ENCODE measurements at regions not wholly inside any gene's neighbourhood (a gene's known extent, or its start where the extent isn't known, plus 50 kb on each side); places are given as distances from the start of the nearest gene placed in this dataset.

DNA sequence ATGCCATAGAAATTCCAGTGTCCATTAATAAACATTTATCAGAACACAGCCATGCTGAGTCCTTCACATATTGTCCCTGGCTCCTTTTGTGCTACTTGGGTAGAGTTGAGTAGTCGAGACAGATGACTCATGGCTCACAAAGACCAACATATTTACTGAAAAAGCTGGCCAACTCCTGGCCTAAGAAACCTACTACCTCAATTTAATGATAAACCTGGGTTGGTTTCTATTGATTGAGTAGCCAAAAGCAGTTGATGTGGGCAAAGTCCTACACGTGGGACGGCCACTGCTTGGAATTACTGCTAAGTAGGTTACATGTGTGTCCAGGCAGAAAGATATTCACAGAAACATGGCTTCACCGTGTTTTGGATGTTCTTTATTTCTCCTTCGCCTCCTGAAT is 402.2 kb downstream of the NR2F2 start:
- no peak for DNase-seq (ENCODE audit: low read depth in 2 of 2, low spot score in 1 of 2)

DNA sequence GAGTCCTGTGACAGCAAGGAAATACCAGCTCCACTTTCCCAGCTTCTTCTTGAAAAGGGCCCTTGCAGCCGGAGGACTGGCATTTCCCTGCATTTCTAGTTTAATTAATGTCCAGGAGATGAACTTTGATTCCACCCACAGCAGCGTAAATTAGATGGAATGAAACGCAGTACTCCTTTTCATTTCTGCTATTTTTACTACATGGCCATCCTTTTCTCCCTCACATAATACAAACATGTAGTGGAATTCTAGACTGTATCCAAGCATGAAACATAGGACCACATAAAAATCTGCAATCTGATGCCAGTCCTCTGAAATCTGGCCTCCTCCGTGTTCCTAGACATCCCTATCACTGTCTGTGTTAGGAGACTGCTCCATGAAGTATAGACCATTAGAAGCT is 403.2 kb downstream of the NR2F2 start:
- DNase-seq (ENCODE audit: low read depth in 2 of 2, low spot score in 1 of 2) = no peak

- no peak for DNase-seq (ENCODE audit: low read depth in 2 of 2, low spot score in 1 of 2)
Measured at GRCh38 chr15:96735632-96736240, 405.2 kb downstream of the NR2F2 start.

DNA sequence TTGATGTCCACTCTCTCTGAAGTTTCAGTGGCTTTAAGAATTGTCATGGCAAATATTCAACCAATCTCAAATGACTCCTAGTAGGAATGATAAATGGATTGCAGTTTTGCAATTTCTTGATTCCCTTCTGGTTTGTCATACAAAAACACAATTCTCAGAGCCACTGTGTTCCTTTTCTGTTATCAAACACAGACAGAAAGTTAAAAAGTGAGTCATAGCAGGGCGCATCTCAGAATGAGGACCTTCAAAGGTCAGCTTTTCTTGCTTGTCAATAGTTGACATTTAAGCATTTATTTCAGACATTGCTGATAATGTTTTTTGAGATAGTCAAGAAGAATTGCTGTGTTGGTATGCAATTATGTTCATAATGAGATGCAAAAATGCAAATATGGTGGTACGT is 405.9 kb downstream of the NR2F2 start:
- no peak for DNase-seq (ENCODE audit: low read depth in 2 of 2, low spot score in 1 of 2)

- no peak for DNase-seq (ENCODE audit: low read depth in 2 of 2, low spot score in 1 of 2)
Measured at GRCh38 chr15:96737408-96737807, 406.9 kb downstream of the NR2F2 start.

DNA sequence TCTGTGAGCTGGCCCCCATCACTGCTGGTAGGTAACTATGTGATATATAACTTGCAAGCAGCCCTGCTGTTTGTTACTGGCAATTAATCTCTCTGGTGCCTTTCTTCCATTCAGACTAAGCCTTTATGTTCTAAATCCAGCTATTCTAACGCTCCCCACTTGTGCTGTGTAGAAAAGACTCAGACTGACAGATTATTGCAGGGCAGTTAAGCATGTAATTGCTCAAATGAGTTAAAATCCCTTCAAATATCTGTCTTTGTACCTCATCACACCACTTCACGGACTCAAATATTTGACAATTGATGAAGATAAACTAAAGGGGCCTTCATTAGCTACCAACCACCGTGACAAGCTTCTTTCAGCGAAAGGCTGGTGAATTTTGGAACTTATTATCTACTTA is 416.2 kb downstream of the NR2F2 start:
- DNase-seq (ENCODE audit: low read depth in 2 of 2, low spot score in 1 of 2) = no peak

DNA sequence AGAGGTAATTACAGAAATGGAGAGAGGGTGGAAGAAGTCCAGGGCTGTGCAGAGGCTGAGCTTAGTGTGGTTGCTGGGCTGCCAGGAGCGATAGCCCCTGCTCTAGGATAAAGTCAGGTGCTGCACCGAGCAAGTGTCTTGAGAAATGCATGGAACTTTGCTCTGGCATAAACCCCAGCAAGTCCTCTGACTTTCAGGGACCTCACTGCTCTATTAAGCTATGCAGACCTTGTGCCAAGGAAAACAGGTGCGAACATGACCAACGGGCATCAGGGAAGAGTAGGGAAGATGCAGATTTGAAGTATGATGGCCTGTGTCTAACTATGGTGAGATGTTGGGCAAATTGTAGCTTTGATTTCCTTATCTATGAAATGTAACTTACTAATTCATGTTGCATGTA is 416.8 kb downstream of the NR2F2 start:
- DNase-seq (ENCODE audit: low read depth in 2 of 2, low spot score in 1 of 2) = no peak

DNA sequence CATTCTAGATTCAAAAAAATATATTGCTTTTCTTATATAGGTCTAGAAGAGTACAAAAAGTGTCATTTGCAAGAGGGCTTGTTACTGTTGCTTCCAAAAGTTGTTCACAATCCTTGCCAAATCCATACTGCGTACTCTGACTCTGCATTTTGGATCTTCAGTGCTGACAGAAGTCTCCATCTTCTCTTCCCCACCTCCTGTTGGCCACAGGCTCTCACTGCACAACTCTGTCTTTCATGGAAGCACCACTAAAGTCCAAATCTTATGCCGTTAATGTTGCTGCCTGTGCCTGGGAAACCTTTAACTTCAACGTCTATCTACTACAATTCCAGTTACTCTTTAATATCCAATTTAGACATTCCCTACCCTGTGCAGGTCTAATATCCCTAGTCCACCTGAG is 419.9 kb downstream of the NR2F2 start:
- no peak for DNase-seq (ENCODE audit: low read depth in 2 of 2, low spot score in 1 of 2)

- DNase-seq (ENCODE audit: low read depth in 2 of 2, low spot score in 1 of 2) = no peak
Measured at GRCh38 chr15:96756146-96756545, 425.6 kb downstream of the NR2F2 start.

DNA sequence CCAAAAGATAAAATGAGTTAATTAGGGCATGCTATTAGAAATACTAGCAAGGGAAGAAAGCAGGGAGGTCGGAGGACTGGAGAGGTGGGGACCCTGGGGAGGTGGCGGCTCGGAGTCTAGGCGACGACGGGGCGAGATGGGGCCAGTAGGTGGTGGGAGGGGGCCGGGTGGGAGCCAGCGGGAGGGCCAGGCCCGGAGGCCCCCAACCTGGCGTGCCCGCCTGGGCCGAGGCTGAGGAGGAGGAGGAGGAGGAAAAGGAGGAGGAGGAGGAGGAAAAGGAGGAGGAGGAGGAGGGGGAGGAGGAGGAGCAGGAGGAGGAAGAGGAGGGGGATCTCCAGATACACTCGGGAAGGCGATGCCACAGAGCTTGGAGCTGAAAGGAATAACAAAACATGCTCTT is 426.2 kb downstream of the NR2F2 start:
- DNase-seq (ENCODE audit: low read depth in 2 of 2, low spot score in 1 of 2) = no peak

DNA sequence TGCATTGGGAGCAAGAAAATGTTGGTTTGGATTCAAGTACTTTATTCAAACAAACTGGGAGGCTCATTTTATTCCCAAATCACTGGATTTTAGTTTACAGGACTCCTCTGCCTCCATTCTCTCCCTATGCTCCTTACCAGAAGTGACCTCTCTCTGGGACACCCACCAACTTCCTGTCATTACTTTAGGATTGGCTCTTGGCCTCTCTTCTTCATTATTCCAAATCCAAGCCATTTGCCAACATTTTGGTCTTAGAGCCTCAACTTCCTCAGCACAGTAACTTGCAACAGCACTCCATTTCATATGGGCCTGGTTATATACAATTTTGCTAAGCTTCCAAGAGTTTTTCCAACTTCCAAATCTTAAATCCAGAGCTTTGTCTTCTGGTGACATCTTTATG is 432.1 kb downstream of the NR2F2 start:
- DNase-seq (ENCODE audit: low read depth in 2 of 2, low spot score in 1 of 2) = no peak

GRCh38 chr15:96764501-96764900 is 434.0 kb downstream of the NR2F2 start:
- no peak for DNase-seq (ENCODE audit: low read depth in 2 of 2, low spot score in 1 of 2)

GRCh38 chr15:96764946-96765345 is 434.4 kb downstream of the NR2F2 start:
- DNase-seq (ENCODE audit: low read depth in 2 of 2, low spot score in 1 of 2) = no peak

- DNase-seq (ENCODE audit: low read depth in 2 of 2, low spot score in 1 of 2) = no peak
Measured at GRCh38 chr15:96766366-96766765, 435.9 kb downstream of the NR2F2 start.

- DNase-seq (ENCODE audit: low read depth in 2 of 2, low spot score in 1 of 2) = no peak
Measured at GRCh38 chr15:96767703-96768434, 437.4 kb downstream of the NR2F2 start.

DNA sequence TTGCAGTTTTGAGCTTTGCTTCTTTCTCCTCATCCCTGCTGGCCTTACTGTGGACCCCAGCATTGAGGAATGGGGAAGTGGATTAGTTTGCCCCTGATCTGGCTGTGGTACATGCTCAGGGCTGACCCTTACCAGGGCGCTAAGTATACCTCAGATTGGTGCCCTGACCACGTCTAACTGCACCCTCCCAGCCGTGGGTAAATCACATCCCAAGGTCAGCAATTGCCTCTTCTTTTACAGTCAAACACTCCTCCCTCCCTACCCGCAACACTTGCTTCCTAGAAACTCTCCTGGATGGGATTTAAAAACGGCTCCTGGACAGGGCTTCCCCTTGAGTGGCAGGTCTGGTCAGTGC is 437.9 kb downstream of the NR2F2 start:
- DNase-seq (ENCODE audit: low read depth in 2 of 2, low spot score in 1 of 2) = no peak

GRCh38 chr15:96771035-96771434 is 440.5 kb downstream of the NR2F2 start:
- DNase-seq (ENCODE audit: low read depth in 2 of 2, low spot score in 1 of 2) = no peak

DNA sequence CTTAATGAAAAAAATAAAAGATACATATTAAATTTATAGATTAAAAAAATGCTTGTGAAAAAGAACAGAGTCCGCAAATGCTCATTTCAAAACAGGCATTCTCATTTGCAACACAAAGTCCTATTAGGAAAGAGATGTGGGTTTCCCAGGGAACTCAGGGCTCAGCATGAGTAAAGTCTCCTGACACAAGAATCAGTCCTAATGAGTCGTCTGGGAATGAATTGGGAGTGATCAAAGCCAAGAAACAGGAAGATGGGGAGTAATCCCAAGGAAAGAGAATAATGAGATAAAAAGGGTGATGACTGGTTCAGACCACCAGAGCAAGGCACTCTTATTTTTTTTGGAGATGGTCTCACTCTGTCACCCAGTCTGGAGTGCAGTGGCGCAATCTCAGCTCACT is 443.7 kb downstream of the NR2F2 start:
- DNase-seq (ENCODE audit: low read depth in 2 of 2, low spot score in 1 of 2) = no peak

- no peak for DNase-seq (ENCODE audit: low read depth in 2 of 2, low spot score in 1 of 2)
Measured at GRCh38 chr15:96783746-96784145, 453.2 kb downstream of the NR2F2 start.

DNA sequence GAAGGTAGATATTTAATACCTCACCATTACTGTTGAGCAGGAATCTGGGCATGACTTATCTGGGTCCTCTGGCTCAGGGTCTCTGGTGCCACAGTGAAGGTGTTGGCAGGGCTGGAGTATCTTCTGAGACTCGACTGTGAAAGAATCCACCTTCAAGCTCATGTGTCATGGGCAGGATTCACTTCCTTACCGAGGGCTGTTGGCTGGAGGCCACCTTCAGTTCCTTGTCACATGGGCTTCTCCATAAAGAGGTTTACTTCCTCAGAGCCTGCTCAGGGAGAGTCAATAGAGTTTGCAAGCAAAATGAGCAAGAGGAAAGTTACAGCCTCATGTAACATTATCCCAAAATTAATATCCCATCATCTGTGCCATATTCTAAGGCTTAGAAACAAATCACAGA is 459.5 kb downstream of the NR2F2 start:
- DNase-seq (ENCODE audit: low read depth in 2 of 2, low spot score in 1 of 2) = no peak

DNA sequence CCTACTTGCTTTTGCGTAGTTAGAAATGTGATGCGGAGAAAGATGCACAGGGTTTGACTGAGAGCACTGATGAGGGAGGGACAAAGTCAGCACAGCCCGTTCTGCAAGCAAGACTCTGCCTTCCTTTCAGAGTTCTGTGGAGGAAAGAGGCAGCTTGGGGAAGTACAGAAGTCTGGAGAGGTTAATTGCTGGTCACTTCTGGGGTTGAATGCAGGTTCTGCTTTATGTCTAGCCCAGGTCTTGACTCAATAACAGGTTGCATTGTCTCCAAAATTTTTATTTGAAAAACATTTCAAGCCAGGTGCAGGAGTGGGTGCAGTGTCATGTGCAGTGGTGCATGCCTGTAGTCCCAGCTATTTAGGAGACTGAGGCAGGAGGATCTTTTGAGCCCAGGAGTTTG is 461.7 kb downstream of the NR2F2 start:
- DNase-seq (ENCODE audit: low read depth in 2 of 2, low spot score in 1 of 2) = no peak

DNA sequence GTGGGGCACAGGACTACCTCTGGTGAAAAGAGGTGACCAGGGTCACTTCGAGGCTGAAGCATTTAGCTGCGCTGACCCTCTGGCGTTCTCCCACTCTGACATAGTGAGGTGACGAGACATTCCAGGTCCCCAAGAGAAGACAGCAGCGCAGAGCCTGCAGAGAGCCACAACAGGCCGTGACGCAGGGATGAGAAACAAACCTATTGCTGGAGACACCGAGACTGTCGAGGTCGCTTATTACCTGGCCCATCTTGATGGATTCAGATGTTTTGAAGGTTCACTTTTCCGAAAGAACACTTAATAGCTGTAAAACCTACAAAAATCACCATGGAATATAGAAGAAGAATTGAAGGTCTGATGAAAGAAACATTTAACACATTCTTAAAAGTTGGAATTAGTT is 466.3 kb downstream of the NR2F2 start:
- DNase-seq (ENCODE audit: low read depth in 2 of 2, low spot score in 1 of 2) = no peak

DNA sequence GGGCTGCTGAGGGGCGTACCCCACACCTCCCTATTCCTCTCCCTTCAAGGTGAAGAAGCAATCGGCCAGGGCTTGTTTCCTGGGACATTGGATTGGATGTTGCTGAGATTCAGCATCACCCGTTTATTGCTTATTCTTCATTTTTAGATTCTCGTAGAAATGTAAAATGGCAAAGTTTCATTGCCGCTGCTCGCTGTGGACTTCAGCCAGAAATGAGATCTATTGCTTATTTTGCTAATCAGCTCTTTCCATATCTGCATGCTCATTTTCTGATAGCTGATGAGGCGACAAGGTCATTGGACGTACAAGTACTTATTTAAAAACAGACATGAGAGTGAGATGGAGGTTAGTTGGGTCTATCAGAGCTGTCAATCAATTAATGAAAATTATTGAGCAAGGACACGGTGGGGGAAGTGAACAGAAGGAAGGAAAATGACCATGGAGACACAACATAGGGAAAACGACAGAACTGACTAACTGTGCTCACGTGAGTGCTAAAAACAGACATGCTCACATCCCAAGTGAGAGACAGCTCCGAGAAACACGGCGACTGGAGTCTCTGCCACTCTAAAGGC is 471.2 kb downstream of the NR2F2 start:
- DNase-seq (ENCODE audit: low read depth in 2 of 2, low spot score in 1 of 2) = no peak
